ENCODE measurements at regions not wholly inside any gene's neighbourhood (a gene's known extent, or its start where the extent isn't known, plus 50 kb on each side); places are given as distances from the start of the nearest gene placed in this dataset.
A peak's percentile ranks its signal among the peaks of the same experiment; 100 is the strongest.

DNA sequence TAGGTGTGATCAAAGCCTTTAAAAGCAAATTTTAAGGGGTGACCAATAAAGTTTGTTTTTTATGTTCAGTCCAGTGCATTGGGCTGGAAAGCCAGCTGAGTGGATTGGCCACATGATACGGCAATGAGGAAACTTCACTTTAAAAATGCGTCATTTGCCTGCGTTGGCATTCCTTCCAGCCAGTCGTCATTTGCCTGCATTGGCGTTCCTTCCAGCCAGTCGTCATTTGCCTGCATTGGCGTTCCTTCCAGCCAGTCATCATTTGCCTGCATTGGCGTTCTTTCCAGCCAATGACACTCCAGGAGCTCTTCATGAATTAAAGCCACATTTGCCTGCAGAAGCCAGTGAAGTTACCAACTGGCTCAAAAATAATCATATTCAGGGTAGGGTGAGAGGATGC is 378.6 kb downstream of the SMOC2 start:
- TF ChIP-seq, protein P1, sequence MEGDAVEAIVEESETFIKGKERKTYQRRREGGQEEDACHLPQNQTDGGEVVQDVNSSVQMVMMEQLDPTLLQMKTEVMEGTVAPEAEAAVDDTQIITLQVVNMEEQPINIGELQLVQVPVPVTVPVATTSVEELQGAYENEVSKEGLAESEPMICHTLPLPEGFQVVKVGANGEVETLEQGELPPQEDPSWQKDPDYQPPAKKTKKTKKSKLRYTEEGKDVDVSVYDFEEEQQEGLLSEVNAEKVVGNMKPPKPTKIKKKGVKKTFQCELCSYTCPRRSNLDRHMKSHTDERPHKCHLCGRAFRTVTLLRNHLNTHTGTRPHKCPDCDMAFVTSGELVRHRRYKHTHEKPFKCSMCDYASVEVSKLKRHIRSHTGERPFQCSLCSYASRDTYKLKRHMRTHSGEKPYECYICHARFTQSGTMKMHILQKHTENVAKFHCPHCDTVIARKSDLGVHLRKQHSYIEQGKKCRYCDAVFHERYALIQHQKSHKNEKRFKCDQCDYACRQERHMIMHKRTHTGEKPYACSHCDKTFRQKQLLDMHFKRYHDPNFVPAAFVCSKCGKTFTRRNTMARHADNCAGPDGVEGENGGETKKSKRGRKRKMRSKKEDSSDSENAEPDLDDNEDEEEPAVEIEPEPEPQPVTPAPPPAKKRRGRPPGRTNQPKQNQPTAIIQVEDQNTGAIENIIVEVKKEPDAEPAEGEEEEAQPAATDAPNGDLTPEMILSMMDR (conservative IDR thresholded peaks at IDR 0.05; ENCODE audit: low read depth, low read length): no peak
- DNase-seq (ENCODE audit: low read depth): no peak
- no peak overlapping the region for H3K4me3 ChIP-seq (ENCODE audit: low read length)

DNA sequence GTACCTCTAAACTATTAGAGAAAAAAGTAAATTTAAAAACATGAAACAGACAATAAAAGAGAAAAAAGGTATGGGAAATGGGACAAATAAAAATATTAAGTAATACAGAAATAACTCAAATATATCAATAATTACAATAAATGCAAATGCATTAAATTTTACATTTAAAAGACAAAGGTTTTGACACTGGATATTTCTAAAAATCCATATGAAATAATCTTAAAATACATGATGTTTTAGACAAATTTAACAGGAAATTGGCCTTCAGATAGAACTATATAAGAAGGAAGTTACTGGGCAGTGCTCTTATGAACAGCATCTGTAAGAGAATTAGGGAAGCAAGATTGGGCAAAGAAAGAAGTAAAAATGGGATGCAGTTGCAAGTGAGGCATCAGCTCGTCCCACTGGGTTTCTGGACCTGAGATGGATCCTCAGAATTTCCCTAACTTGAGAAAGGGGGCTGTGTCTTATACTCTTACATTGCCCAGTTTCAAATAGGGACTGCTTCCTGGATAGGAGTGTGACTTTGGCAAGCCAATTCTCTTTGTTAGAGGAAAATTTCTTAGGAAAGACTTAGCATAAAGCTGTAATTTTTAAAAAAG is 376.7 kb downstream of the SMOC2 start:
- TF ChIP-seq, protein P1 (conservative IDR thresholded peaks at IDR 0.05; ENCODE audit: low read depth, low read length): no peak
- no peak for DNase-seq (ENCODE audit: low read depth)

DNA sequence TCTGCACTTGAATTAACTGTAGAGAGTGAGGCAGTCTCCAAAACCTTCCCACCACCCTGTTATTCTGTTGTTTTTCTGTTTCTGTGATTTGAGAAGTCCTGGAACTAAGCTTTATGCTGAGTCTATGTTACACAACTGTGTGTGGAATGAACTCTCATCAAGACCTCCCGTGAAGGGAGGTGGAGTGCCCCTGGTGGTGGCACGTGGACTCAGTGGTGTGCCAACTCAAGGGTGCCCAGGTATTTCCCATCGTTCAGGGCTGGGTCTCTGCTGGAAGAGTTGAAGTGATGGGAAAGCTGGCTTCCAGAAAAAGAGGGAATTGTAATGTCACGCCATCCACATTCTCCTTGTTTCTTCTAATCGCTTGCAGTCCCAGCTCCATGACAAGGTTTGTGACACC is 374.2 kb downstream of the SMOC2 start:
- no peak for DNase-seq (ENCODE audit: low read depth)
- TF ChIP-seq, protein P1 (conservative IDR thresholded peaks at IDR 0.05; ENCODE audit: low read depth, low read length): peak; percentile 7
- no peak overlapping the region for H3K4me3 ChIP-seq (ENCODE audit: low read length)

More for the DNA sequence above, 376.7 kb downstream of the SMOC2 start:
- H3K4me3 ChIP-seq (ENCODE audit: low read length): no peak overlapping the region

DNA sequence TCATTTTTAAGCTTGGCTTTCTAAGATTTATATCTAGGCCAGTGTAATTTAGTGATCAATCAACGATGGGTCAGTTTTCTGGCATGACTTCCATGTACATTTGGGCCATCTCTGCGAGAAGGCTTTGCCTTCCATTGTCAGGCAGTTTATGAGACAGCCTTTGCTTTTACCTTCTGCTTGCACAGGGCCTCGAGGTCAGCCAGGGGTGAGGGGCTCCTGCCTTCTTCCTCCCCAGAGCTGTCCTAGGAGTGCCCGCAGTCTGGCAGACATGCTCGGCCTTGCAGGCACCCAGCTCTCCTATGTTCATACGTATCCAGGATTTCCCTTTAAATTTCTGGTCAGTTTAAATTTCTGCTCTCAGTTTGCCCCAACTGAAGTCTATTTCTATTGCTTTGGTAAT is 367.2 kb downstream of the SMOC2 start:
- H3K4me3 ChIP-seq (ENCODE audit: low read length): no peak overlapping the region
- TF ChIP-seq, protein P1 (conservative IDR thresholded peaks at IDR 0.05; ENCODE audit: low read depth, low read length): no peak
- no peak for DNase-seq (ENCODE audit: low read depth)

DNA sequence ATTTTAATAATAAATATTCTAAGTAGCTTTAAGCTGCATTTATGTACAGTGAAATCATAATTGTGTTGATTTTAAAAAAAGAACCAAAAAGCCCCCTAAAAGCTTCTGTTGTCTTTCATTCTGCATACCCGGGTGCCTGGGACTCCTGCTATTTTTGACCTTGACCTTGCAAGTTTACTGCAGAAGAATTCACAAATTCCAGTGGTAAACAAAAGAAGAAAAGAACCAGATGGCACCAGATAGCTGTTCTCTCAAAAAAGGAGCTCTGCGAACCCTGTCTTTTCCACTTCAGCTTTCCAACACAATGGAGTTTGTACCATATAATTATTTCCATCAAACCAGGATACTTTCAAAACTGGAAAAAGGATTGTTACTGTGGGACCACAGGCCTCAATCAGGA is 363.3 kb downstream of the SMOC2 start:
- no peak for DNase-seq (ENCODE audit: low read depth)
- no peak overlapping the region for H3K4me3 ChIP-seq (ENCODE audit: low read length)
- TF ChIP-seq, protein P1 (conservative IDR thresholded peaks at IDR 0.05; ENCODE audit: low read depth, low read length): no peak

DNA sequence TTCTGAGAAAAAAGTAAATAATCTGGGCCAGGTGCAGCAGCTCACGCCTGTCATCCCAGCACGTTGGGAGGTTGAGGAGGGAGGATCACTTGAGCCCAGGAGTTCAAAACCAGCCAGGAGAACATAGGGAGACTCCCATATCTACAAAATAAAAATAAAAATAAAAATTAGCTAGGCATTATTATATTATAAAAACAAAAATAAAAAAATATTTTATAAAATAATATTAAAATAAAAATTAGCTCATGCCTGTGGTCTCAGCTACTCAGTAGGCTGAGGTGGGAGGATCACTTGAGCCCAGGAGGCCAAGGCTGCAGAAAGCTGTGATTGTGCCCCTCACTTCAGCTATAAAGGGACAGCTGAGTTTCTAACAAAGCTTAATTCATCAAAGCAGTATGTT is 362.9 kb downstream of the SMOC2 start:
- no peak overlapping the region for H3K4me3 ChIP-seq (ENCODE audit: low read length)
- TF ChIP-seq, protein P1 (conservative IDR thresholded peaks at IDR 0.05; ENCODE audit: low read depth, low read length): no peak
- DNase-seq (ENCODE audit: low read depth): no peak

DNA sequence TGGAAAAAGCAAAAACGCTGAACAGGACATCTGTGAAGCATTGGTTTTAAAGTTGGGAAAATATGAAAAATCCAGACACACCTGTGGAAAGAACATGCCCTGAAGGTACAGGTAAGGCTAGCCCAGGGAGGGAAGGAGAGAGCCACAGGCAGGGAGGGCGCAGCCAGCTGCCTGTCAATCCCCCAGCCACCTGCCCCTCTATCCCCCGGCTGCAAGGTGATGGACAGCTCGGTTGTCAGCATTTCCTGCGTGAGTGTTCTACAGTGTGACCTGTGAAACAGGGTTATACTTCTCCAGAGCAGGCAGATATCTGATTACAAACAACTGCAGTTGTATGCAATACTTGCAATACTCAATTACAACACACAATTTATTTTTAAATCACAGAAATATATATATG is 358.1 kb downstream of the SMOC2 start:
- no peak for DNase-seq (ENCODE audit: low read depth)
- H3K4me3 ChIP-seq (ENCODE audit: low read length): no peak overlapping the region
- TF ChIP-seq, protein P1 (conservative IDR thresholded peaks at IDR 0.05; ENCODE audit: low read depth, low read length): no peak

All from retinal pigment epithelial cell (primary cell).